ENCODE measurements at regions not wholly inside any gene's neighbourhood (a gene's known extent, or its start where the extent isn't known, plus 50 kb on each side); places are given as distances from the start of the nearest gene placed in this dataset.

GRCh38 chr2:150647943-150648342 lies 160.5 kb upstream of the RND3 start (continued):
- TF ChIP-seq, protein P1, sequence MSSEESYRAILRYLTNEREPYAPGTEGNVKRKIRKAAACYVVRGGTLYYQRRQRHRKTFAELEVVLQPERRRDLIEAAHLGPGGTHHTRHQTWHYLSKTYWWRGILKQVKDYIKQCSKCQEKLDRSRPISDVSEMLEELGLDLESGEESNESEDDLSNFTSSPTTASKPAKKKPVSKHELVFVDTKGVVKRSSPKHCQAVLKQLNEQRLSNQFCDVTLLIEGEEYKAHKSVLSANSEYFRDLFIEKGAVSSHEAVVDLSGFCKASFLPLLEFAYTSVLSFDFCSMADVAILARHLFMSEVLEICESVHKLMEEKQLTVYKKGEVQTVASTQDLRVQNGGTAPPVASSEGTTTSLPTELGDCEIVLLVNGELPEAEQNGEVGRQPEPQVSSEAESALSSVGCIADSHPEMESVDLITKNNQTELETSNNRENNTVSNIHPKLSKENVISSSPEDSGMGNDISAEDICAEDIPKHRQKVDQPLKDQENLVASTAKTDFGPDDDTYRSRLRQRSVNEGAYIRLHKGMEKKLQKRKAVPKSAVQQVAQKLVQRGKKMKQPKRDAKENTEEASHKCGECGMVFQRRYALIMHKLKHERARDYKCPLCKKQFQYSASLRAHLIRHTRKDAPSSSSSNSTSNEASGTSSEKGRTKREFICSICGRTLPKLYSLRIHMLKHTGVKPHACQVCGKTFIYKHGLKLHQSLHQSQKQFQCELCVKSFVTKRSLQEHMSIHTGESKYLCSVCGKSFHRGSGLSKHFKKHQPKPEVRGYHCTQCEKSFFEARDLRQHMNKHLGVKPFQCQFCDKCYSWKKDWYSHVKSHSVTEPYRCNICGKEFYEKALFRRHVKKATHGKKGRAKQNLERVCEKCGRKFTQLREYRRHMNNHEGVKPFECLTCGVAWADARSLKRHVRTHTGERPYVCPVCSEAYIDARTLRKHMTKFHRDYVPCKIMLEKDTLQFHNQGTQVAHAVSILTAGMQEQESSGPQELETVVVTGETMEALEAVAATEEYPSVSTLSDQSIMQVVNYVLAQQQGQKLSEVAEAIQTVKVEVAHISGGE (tag by site-specific recombination; conservative IDR thresholded peaks at IDR 0.05; ENCODE audit: low read depth), result no peak
- TF ChIP-seq ZNF629 (tag by site-specific recombination; IDR thresholded peaks at IDR 0.05), result no peak

DNA sequence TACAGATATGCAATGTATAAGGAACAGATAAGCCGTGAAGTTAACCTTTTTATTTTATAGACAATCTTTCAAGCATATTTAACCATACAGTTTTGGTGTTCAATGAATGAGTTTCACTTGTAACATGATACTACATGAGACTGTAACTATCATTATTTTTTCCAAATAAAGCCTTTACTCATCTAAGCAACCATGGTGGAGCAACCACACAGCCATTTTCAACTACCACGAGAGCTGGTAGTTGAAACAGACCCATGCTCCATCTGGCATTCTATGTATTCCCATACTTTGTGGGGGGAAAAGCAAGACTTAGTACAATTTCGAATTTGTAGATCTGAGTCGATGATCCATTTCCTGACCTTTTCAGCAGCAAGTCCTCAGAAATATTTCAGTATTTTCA lies 159.3 kb upstream of the RND3 start:
- POLR2A ChIA-PET, result no interaction called here
- no peak for TF ChIP-seq ZNF23 (tag by site-specific recombination; IDR thresholded peaks at IDR 0.05; ENCODE audit: borderline replicate concordance)
- H3K36me3 ChIP-seq (ENCODE audit: control insufficient read depth in 2 of 2, insufficient read depth in 1 of 2, low read length in 2 of 2), result no peaks in the 10 kb centered on the region
- CTCF ChIA-PET, result no interaction called here
- no peak overlapping the region for H3K27ac ChIP-seq (ENCODE audit: extremely low read depth, low read depth, low read length)
- H3K4me1 ChIP-seq (ENCODE audit: control insufficient read depth, insufficient read depth, low read length), result no peaks in the 10 kb centered on the region
- H3K4me3 ChIP-seq (ENCODE audit: low read depth, low read length), result no peak overlapping the region
- H3K9me3 ChIP-seq (ENCODE audit: control insufficient read depth, insufficient read depth, low read depth, low read length), result no peaks in the 10 kb centered on the region

GRCh38 chr2:150644298-150645067 lies 157.0 kb upstream of the RND3 start:
- Histone ChIP-seq H3K27ac (ENCODE audit: extremely low read depth, low read depth, low read length) (no peak overlapping the region), H3K4me3 (ENCODE audit: low read depth, low read length) (no peak overlapping the region), H3K36me3 (ENCODE audit: control insufficient read depth in 2 of 2, insufficient read depth in 1 of 2, low read length in 2 of 2) (no peaks in the 10 kb centered on the region), H3K4me1 (ENCODE audit: control insufficient read depth, insufficient read depth, low read length) (no peaks in the 10 kb centered on the region; the same call in 1 of the 2 replicates), H3K9me3 (ENCODE audit: control insufficient read depth, insufficient read depth, low read depth, low read length) (no peaks in the 10 kb centered on the region)
- CTCF ChIA-PET, result no interaction called here
- POLR2A ChIA-PET, result no interaction called here
- TF ChIP-seq ZNF626 (tag by site-specific recombination; IDR thresholded peaks at IDR 0.05) (no peak), ZFP37 (tag by site-specific recombination; IDR thresholded peaks at IDR 0.05) (no peak), ZNF623 (tag by site-specific recombination; IDR thresholded peaks at IDR 0.05) (no peak), HOXC10 (CRISPR knock-in tag; IDR thresholded peaks at IDR 0.05) (no peak), ZNF132 (tag by site-specific recombination; IDR thresholded peaks at IDR 0.05; ENCODE audit: borderline replicate concordance) (no peak), ZBTB8A (tag by site-specific recombination; IDR thresholded peaks at IDR 0.05) (no peak), ATF2 (tag by site-specific recombination; IDR thresholded peaks at IDR 0.05; ENCODE audit: low read depth) (no peak)
- TF ChIP-seq, protein P2, sequence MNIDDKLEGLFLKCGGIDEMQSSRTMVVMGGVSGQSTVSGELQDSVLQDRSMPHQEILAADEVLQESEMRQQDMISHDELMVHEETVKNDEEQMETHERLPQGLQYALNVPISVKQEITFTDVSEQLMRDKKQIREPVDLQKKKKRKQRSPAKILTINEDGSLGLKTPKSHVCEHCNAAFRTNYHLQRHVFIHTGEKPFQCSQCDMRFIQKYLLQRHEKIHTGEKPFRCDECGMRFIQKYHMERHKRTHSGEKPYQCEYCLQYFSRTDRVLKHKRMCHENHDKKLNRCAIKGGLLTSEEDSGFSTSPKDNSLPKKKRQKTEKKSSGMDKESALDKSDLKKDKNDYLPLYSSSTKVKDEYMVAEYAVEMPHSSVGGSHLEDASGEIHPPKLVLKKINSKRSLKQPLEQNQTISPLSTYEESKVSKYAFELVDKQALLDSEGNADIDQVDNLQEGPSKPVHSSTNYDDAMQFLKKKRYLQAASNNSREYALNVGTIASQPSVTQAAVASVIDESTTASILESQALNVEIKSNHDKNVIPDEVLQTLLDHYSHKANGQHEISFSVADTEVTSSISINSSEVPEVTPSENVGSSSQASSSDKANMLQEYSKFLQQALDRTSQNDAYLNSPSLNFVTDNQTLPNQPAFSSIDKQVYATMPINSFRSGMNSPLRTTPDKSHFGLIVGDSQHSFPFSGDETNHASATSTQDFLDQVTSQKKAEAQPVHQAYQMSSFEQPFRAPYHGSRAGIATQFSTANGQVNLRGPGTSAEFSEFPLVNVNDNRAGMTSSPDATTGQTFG (tag by site-specific recombination; IDR thresholded peaks at IDR 0.05; ENCODE audit: borderline replicate concordance), result no peak
- TF ChIP-seq, protein P3, sequence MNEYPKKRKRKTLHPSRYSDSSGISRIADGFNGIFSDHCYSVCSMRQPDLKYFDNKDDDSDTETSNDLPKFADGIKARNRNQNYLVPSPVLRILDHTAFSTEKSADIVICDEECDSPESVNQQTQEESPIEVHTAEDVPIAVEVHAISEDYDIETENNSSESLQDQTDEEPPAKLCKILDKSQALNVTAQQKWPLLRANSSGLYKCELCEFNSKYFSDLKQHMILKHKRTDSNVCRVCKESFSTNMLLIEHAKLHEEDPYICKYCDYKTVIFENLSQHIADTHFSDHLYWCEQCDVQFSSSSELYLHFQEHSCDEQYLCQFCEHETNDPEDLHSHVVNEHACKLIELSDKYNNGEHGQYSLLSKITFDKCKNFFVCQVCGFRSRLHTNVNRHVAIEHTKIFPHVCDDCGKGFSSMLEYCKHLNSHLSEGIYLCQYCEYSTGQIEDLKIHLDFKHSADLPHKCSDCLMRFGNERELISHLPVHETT (tag by site-specific recombination; IDR thresholded peaks at IDR 0.05), result no peak

All from HEK293 (cell line).